Fibroblast of lung (primary cell): ENCODE measurements at regions not wholly inside any gene's neighbourhood (a gene's known extent, or its start where the extent isn't known, plus 50 kb on each side); places are given as distances from the start of the nearest gene placed in this dataset.

Source experiments
- DNase-seq, 2 donors: peaks; one replicate each; pipeline versions ENCODE4 v3.0.0 to v3.0.0-alpha.2; 2010; ENCODE audit warnings: low read depth in 2 of 2
- H2AFZ ChIP-seq: 2 replicates; pipeline ENCODE4 v1.5.1; 2012; ENCODE audit warnings: low read length, control low read depth, inconsistent platforms
- H3K27ac ChIP-seq: 2 replicates; pipeline ENCODE4 v1.5.1; 2011; ENCODE audit warnings: low read length, control low read depth; ENCODE audit not compliant: insufficient read depth
- H3K27me3 ChIP-seq: 2 replicates; pipeline ENCODE4 v1.5.1; 2011; ENCODE audit warnings: mild to moderate bottlenecking, low read length; ENCODE audit not compliant: control insufficient read depth, insufficient read depth
- H3K36me3 ChIP-seq: 2 replicates; pipeline ENCODE4 v1.5.1; 2011; ENCODE audit warnings: low read length; ENCODE audit not compliant: control insufficient read depth, insufficient read depth
- H3K4me1 ChIP-seq: 2 replicates; pipeline ENCODE4 v1.5.1; 2011; ENCODE audit warnings: low read length; ENCODE audit not compliant: control insufficient read depth, insufficient read depth; ENCODE audit errors: extremely low read depth
- H3K4me2 ChIP-seq: 2 replicates; pipeline ENCODE4 v1.5.1; 2011; ENCODE audit warnings: low read length, control low read depth; ENCODE audit not compliant: insufficient read depth; ENCODE audit errors: extremely low read depth
- H3K4me3 ChIP-seq, 4 experiments: fragments of 200-600 bp in 1 of 4; sonication (generic) in 1 of 4; replicated peaks in 1 of 4; 2 replicates each; pipeline ENCODE4 v1.5.1; 2011 to 2016; ENCODE audit warnings: low read length in 4 of 4, low read depth in 3 of 4, mild to moderate bottlenecking in 3 of 4, control low read depth in 2 of 4, inconsistent platforms in 1 of 4, mixed read lengths in 1 of 4; ENCODE audit not compliant: insufficient read depth in 1 of 4; ENCODE audit errors: control extremely low read depth in 1 of 4
- H3K79me2 ChIP-seq: 2 replicates; pipeline ENCODE4 v1.5.1; 2012; ENCODE audit warnings: mild to moderate bottlenecking, low read length, inconsistent platforms; ENCODE audit not compliant: control insufficient read depth, insufficient read depth
- H3K9ac ChIP-seq: 2 replicates; pipeline ENCODE4 v1.5.1; 2011; ENCODE audit warnings: mild to moderate bottlenecking, low read length, control low read depth; ENCODE audit not compliant: insufficient read depth
- H3K9me3 ChIP-seq: 2 replicates; pipeline ENCODE4 v1.5.1; 2012; ENCODE audit warnings: low read depth, low read length; ENCODE audit not compliant: control insufficient read depth, insufficient read depth
- H4K20me1 ChIP-seq: 2 replicates; pipeline ENCODE4 v1.5.1; 2011; ENCODE audit warnings: low read length; ENCODE audit not compliant: control insufficient read depth, insufficient read depth; ENCODE audit errors: extremely low read depth
- EZH2 ChIP-seq: IDR thresholded peaks from 2 replicates; pipeline ENCODE4 v1.5.1; 2012; ENCODE audit warnings: low read length, control low read depth, mild to moderate bottlenecking; ENCODE audit errors: missing control alignments
- TF ChIP-seq, protein P1 (sequence below), 2 donors: IDR thresholded peaks in 1 of 2; conservative IDR thresholded peaks in 1 of 2; 1 replicate in 1 of 2; 2 replicates in 1 of 2; pipeline ENCODE4 v1.5.1; 2011 to 2012; ENCODE audit warnings: low read length in 2 of 2, control low read depth in 1 of 2, inconsistent platforms in 1 of 2, low read depth in 1 of 2, mild to moderate bottlenecking in 1 of 2

DNA sequence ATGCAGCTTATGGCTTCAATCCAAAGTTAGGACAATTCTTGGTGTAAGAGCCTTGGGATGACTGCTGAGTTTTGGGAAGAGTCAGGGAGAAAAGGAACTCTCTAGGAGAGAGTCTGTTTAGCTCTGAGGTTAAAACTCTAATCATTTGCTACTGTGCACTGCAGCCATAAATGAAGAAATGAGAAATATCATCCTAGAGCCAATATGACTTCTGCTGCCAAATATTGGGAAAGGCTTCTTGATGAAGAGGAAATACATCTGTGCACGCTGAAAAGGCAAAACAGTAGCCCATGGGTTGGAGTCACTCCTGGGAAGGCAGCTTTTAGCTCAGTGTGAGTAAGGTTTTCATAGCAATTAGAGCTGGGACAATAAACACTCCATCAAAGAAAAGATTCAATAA is 308.8 kb downstream of the SFMBT2 start:
- H3K4me3 ChIP-seq, result no peak overlapping the region
- no peaks in the 10 kb centered on the region for H3K27me3 ChIP-seq
- H3K79me2 ChIP-seq, result no peaks in the 10 kb centered on the region
- H3K9me3 ChIP-seq, result no peaks in the 10 kb centered on the region
- TF ChIP-seq, protein P1, sequence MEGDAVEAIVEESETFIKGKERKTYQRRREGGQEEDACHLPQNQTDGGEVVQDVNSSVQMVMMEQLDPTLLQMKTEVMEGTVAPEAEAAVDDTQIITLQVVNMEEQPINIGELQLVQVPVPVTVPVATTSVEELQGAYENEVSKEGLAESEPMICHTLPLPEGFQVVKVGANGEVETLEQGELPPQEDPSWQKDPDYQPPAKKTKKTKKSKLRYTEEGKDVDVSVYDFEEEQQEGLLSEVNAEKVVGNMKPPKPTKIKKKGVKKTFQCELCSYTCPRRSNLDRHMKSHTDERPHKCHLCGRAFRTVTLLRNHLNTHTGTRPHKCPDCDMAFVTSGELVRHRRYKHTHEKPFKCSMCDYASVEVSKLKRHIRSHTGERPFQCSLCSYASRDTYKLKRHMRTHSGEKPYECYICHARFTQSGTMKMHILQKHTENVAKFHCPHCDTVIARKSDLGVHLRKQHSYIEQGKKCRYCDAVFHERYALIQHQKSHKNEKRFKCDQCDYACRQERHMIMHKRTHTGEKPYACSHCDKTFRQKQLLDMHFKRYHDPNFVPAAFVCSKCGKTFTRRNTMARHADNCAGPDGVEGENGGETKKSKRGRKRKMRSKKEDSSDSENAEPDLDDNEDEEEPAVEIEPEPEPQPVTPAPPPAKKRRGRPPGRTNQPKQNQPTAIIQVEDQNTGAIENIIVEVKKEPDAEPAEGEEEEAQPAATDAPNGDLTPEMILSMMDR (conservative IDR thresholded peaks at IDR 0.05 in 1 of 2, IDR thresholded peaks at IDR 0.05 in 1 of 2; ENCODE audit: low read depth in 1 of 2, low read length in 2 of 2), result no peak
- no peak for TF ChIP-seq EZH2
- no peaks in the 10 kb centered on the region for H3K36me3 ChIP-seq
- peak in 1 of 2 donors; percentile 96 for DNase-seq
- H3K27ac ChIP-seq, result no peak overlapping the region
- H4K20me1 ChIP-seq, result no peaks in the 10 kb centered on the region
- no peak overlapping the region for H3K9ac ChIP-seq
- no peak overlapping the region for H2AFZ ChIP-seq
- H3K4me1 ChIP-seq, result no peaks in the 10 kb centered on the region
- no peak overlapping the region for H3K4me2 ChIP-seq

DNA sequence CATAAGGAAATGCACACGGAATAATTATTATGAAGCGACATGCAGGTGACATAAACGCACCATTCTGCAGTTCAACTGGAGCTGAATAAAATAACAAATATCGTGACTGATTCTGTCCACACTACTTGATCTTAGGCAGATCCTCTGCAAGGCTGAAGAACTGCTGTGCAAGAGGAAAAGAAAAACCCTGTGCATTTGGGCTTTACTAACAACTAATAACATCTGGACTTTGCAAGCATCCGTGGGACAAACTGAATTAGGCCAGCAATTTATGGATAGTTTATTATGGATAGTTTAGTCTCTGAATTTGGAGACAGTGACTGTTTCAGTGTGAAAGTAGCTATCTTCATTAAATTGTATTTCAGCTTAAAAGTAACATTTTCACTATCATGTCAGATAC is 309.4 kb downstream of the SFMBT2 start:
- H4K20me1 ChIP-seq, result no peaks in the 10 kb centered on the region
- TF ChIP-seq, protein P1 (conservative IDR thresholded peaks at IDR 0.05 in 1 of 2, IDR thresholded peaks at IDR 0.05 in 1 of 2; ENCODE audit: low read depth in 1 of 2, low read length in 2 of 2), result no peak
- no peak for TF ChIP-seq EZH2

DNA sequence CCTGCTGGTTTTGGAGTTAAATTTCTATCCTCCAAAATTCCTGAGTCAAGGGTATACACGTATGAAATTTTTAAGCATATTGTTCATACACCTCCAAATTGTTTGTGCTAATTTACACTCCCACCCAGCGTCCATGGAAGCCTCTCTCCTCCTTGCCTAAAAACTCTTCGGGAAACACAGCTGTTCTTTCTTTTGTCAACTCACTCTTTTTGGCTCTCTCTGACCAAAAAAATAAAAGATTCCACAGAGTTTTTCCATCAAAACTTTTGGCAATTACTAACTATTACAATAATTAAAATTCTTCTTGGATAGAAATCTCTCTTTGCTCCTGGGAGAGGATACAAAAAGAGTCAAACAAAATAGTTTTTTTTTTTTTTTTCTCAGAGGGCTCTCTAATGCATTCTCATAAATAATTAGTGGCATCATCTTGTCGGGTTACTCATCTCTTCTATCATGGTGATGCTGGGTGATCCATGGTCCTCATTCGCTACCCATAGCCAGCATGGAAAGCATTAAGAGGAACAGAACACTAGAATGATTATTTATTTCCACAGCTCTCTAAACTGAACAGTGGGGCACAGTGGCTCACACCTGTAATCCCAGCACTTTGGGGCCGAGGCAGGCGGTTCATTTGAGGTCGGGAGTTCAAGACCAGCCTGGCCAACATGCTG is 310.7 kb downstream of the SFMBT2 start:
- no peaks in the 10 kb centered on the region for H3K9me3 ChIP-seq
- H3K4me1 ChIP-seq, result no peaks in the 10 kb centered on the region
- H4K20me1 ChIP-seq, result no peaks in the 10 kb centered on the region
- H3K27me3 ChIP-seq, result no peaks in the 10 kb centered on the region
- H3K27ac ChIP-seq, result no peak overlapping the region
- no peak overlapping the region for H3K4me3 ChIP-seq
- H3K36me3 ChIP-seq, result no peaks in the 10 kb centered on the region
- DNase-seq, result no peak
- TF ChIP-seq, protein P1 (conservative IDR thresholded peaks at IDR 0.05 in 1 of 2, IDR thresholded peaks at IDR 0.05 in 1 of 2; ENCODE audit: low read depth in 1 of 2, low read length in 2 of 2), result no peak
- TF ChIP-seq EZH2, result no peak
- H3K4me2 ChIP-seq, result no peak overlapping the region
- H3K79me2 ChIP-seq, result no peaks in the 10 kb centered on the region
- H2AFZ ChIP-seq, result no peak overlapping the region
- no peak overlapping the region for H3K9ac ChIP-seq

More for the DNA sequence above, 309.4 kb downstream of the SFMBT2 start:
- no peaks in the 10 kb centered on the region for H3K27me3 ChIP-seq
- no peak for DNase-seq
- no peak overlapping the region for H2AFZ ChIP-seq
- no peak overlapping the region for H3K4me2 ChIP-seq
- H3K79me2 ChIP-seq, result no peaks in the 10 kb centered on the region
- no peak overlapping the region for H3K4me3 ChIP-seq
- no peaks in the 10 kb centered on the region for H3K36me3 ChIP-seq
- H3K9me3 ChIP-seq, result no peaks in the 10 kb centered on the region
- no peak overlapping the region for H3K27ac ChIP-seq
- H3K4me1 ChIP-seq, result no peaks in the 10 kb centered on the region
- no peak overlapping the region for H3K9ac ChIP-seq
